C4-2B (cell line): ENCODE measurements at regions not wholly inside any gene's neighbourhood (a gene's known extent, or its start where the extent isn't known, plus 50 kb on each side); places are given as distances from the start of the nearest gene placed in this dataset.
"Not testable (repeated sequence)": the region's sequence is repeated elsewhere in the genome, so short reads cannot be mapped to it uniquely, and the experiment has no call there.

ENCODE experiments used
- H3K27ac ChIP-seq: fragments of 450-650 bp; 2 replicates; pipeline ENCODE4 v1.5.1; 2017
- CTCF ChIP-seq: fragments of 450-650 bp; conservative IDR thresholded peaks from 2 replicates; pipeline ENCODE4 v1.5.1; 2017; ENCODE audit warnings: mild to moderate bottlenecking
- ZFX ChIP-seq: fragments of 450-650 bp; IDR thresholded peaks from 2 replicates; pipeline ENCODE4 v1.6.1; 2017

GRCh38 chr5:3451961-3452360 lies 143.7 kb upstream of the IRX1 start:
- no peak overlapping the region for H3K27ac ChIP-seq
- TF ChIP-seq ZFX (no peak), CTCF (no peak)

- TF ChIP-seq CTCF: no peak
- TF ChIP-seq ZFX: no peak
- no peak overlapping the region for H3K27ac ChIP-seq
Observed at GRCh38 chr5:3449481-3449880, 146.2 kb upstream of the IRX1 start.

GRCh38 chr5:3446410-3446809 lies 149.2 kb upstream of the IRX1 start:
- H3K27ac ChIP-seq: no peak overlapping the region
- TF ChIP-seq CTCF (no peak), ZFX (no peak)

- H3K27ac ChIP-seq: not testable (repeated sequence)
Observed at GRCh38 chr5:3445517-3445916, 150.1 kb upstream of the IRX1 start.

- no peak for TF ChIP-seq ZFX
- no peak for TF ChIP-seq CTCF
Observed at GRCh38 chr5:3432135-3432534, 163.5 kb upstream of the IRX1 start.

GRCh38 chr5:3430691-3431090 lies 164.9 kb upstream of the IRX1 start:
- TF ChIP-seq ZFX (no peak), CTCF (no peak)
- no peak overlapping the region for H3K27ac ChIP-seq

More at GRCh38 chr5:3432135-3432534, 163.5 kb upstream of the IRX1 start:
- no peak overlapping the region for H3K27ac ChIP-seq

- no peak for TF ChIP-seq CTCF
- no peak for TF ChIP-seq ZFX
- no peak overlapping the region for H3K27ac ChIP-seq
Observed at GRCh38 chr5:3429962-3430361, 165.7 kb upstream of the IRX1 start.

GRCh38 chr5:3428334-3428733 lies 167.3 kb upstream of the IRX1 start:
- no peak overlapping the region for H3K27ac ChIP-seq
- no peak for TF ChIP-seq CTCF
- TF ChIP-seq ZFX: no peak
